ENCODE measurements at regions not wholly inside any gene's neighbourhood (a gene's known extent, or its start where the extent isn't known, plus 50 kb on each side); places are given as distances from the start of the nearest gene placed in this dataset.

- no peaks in the 10 kb centered on the region for H3K27me3 ChIP-seq (ENCODE audit: low read depth)
- peaks cover 36% of the 10 kb centered on the region for H3K4me1 ChIP-seq
- peak overlapping the region; percentile 33 for H3K27ac ChIP-seq (replicated peaks)
- DNase-seq = no peak
- H3K36me3 ChIP-seq = no peaks in the 10 kb centered on the region
- no peak overlapping the region for H3K4me3 ChIP-seq
- no peaks in the 10 kb centered on the region for H3K9me3 ChIP-seq (replicated peaks)
- intact Hi-C loops (cut with micrococcal nuclease) = loop anchor here (10.0 kb wide), 1 partner anchor 408 kb away; no protein-coding TSS in a partner anchor
- TF ChIP-seq CTCF (IDR thresholded peaks at IDR 0.05; ENCODE audit: borderline replicate concordance) = no peak
Observed at GRCh38 chr10:4246881-4247358, 461.9 kb upstream of the KLF6 start.

- intact Hi-C loops (cut with micrococcal nuclease) = loop anchor here (10.0 kb wide), 1 partner anchor 411 kb away; no protein-coding TSS in a partner anchor
Observed at GRCh38 chr10:4243651-4244050, 458.6 kb upstream of the KLF6 start.

GRCh38 chr10:4243169-4243568 lies 458.2 kb upstream of the KLF6 start:
- Histone ChIP-seq H3K4me1 (peaks cover 57% of the 10 kb centered on the region), H3K27ac (replicated peaks) (peak overlapping the region; percentile 91), H3K36me3 (no peaks in the 10 kb centered on the region), H3K9me3 (replicated peaks) (no peaks in the 10 kb centered on the region), H3K27me3 (ENCODE audit: low read depth) (no peaks in the 10 kb centered on the region), H3K4me3 (peak overlapping the region; percentile 58)
- intact Hi-C loops (cut with micrococcal nuclease) = loop anchor here (10.0 kb wide), 1 partner anchor 412 kb away; no protein-coding TSS in a partner anchor
- TF ChIP-seq CTCF (IDR thresholded peaks at IDR 0.05; ENCODE audit: borderline replicate concordance) = no peak
- DNase-seq = no peak

More at GRCh38 chr10:4243651-4244050, 458.6 kb upstream of the KLF6 start:
- DNase-seq = no peak
- no peak for TF ChIP-seq CTCF (IDR thresholded peaks at IDR 0.05; ENCODE audit: borderline replicate concordance)
- peak overlapping the region; percentile 58 for H3K4me3 ChIP-seq
- no peaks in the 10 kb centered on the region for H3K27me3 ChIP-seq (ENCODE audit: low read depth)
- H3K36me3 ChIP-seq = no peaks in the 10 kb centered on the region
- peaks cover 57% of the 10 kb centered on the region for H3K4me1 ChIP-seq
- H3K27ac ChIP-seq (replicated peaks) = peak overlapping the region; percentile 91
- H3K9me3 ChIP-seq (replicated peaks) = no peaks in the 10 kb centered on the region

GRCh38 chr10:4242561-4243035 lies 457.6 kb upstream of the KLF6 start:
- DNase-seq = peak; percentile 55
- Histone ChIP-seq H3K4me1 (peaks cover 57% of the 10 kb centered on the region), H3K4me3 (peak overlapping the region; percentile 58), H3K27ac (replicated peaks) (peak overlapping the region; percentile 91), H3K27me3 (ENCODE audit: low read depth) (no peaks in the 10 kb centered on the region), H3K9me3 (replicated peaks) (no peaks in the 10 kb centered on the region), H3K36me3 (no peaks in the 10 kb centered on the region)
- TF ChIP-seq CTCF (IDR thresholded peaks at IDR 0.05; ENCODE audit: borderline replicate concordance) = no peak
- intact Hi-C loops (cut with micrococcal nuclease) = loop anchor here (10.0 kb wide), 1 partner anchor 412 kb away; no protein-coding TSS in a partner anchor

GRCh38 chr10:4241724-4242345 lies 456.8 kb upstream of the KLF6 start:
- H3K4me1 ChIP-seq = peaks cover 56% of the 10 kb centered on the region
- intact Hi-C loops (cut with micrococcal nuclease) = loop anchor here (10.0 kb wide), 1 partner anchor 413 kb away; no protein-coding TSS in a partner anchor
- H3K27ac ChIP-seq (replicated peaks) = peak overlapping the region; percentile 91
- peaks cover 5% of the 10 kb centered on the region for H3K9me3 ChIP-seq (replicated peaks)
- H3K4me3 ChIP-seq = peak overlapping the region; percentile 58
- DNase-seq = peak; percentile 30
- no peaks in the 10 kb centered on the region for H3K36me3 ChIP-seq
- no peaks in the 10 kb centered on the region for H3K27me3 ChIP-seq (ENCODE audit: low read depth)
- no peak for TF ChIP-seq CTCF (IDR thresholded peaks at IDR 0.05; ENCODE audit: borderline replicate concordance)

Data from left ventricle myocardium inferior (tissue), 1 donor.